ENCODE measurements at regions not wholly inside any gene's neighbourhood (a gene's known extent, or its start where the extent isn't known, plus 50 kb on each side); places are given as distances from the start of the nearest gene placed in this dataset.
A peak's percentile ranks its signal among the peaks of the same experiment; 100 is the strongest.

GRCh38 chr12:91577586-91578539, 395.2 kb upstream of the DCN start:
- DNase-seq (ENCODE audit: low spot score) = peak; percentile 52

- DNase-seq (ENCODE audit: low spot score) = no peak
These were observed 393.8 kb upstream of the DCN start for GRCh38 chr12:91576432-91576831.

GRCh38 chr12:91575630-91576029, 393.0 kb upstream of the DCN start:
- DNase-seq (ENCODE audit: low spot score) = no peak

GRCh38 chr12:91574975-91575374, 392.4 kb upstream of the DCN start:
- DNase-seq (ENCODE audit: low spot score) = no peak

GRCh38 chr12:91574391-91574790, 391.8 kb upstream of the DCN start:
- DNase-seq (ENCODE audit: low spot score) = no peak

- DNase-seq (ENCODE audit: low spot score) = no peak
These were observed 390.3 kb upstream of the DCN start for GRCh38 chr12:91572869-91573268.

- no peak for DNase-seq (ENCODE audit: low spot score)
These were observed 384.5 kb upstream of the DCN start for GRCh38 chr12:91567100-91567485.

GRCh38 chr12:91566328-91567099, 383.9 kb upstream of the DCN start:
- DNase-seq (ENCODE audit: low spot score) = no peak

- DNase-seq (ENCODE audit: low spot score) = no peak
These were observed 383.2 kb upstream of the DCN start for GRCh38 chr12:91565846-91566245.

GRCh38 chr12:91565246-91565645, 382.6 kb upstream of the DCN start:
- DNase-seq (ENCODE audit: low spot score) = no peak

- no peak for DNase-seq (ENCODE audit: low spot score)
These were observed 380.6 kb upstream of the DCN start for GRCh38 chr12:91563011-91563765.

- DNase-seq (ENCODE audit: low spot score) = peak; percentile 47
These were observed 379.9 kb upstream of the DCN start for GRCh38 chr12:91562476-91562875.

- DNase-seq (ENCODE audit: low spot score) = no peak
These were observed 379.3 kb upstream of the DCN start for GRCh38 chr12:91561958-91562325.

GRCh38 chr12:91561301-91561957, 378.8 kb upstream of the DCN start:
- no peak for DNase-seq (ENCODE audit: low spot score)

- no peak for DNase-seq (ENCODE audit: low spot score)
These were observed 374.3 kb upstream of the DCN start for GRCh38 chr12:91556909-91557308.

GRCh38 chr12:91555436-91556415, 373.1 kb upstream of the DCN start:
- DNase-seq (ENCODE audit: low spot score) = no peak

- DNase-seq (ENCODE audit: low spot score) = no peak
These were observed 369.3 kb upstream of the DCN start for GRCh38 chr12:91551927-91552326.

- DNase-seq (ENCODE audit: low spot score) = no peak
These were observed 368.6 kb upstream of the DCN start for GRCh38 chr12:91551242-91551641.

GRCh38 chr12:91542666-91543065, 360.0 kb upstream of the DCN start:
- no peak for DNase-seq (ENCODE audit: low spot score)

- no peak for DNase-seq (ENCODE audit: low spot score)
These were observed 359.4 kb upstream of the DCN start for GRCh38 chr12:91542067-91542466.

GRCh38 chr12:91538418-91538817, 355.8 kb upstream of the DCN start:
- DNase-seq (ENCODE audit: low spot score) = no peak

All from CD4-positive, alpha-beta T cell treated with Interleukin-2 at 100 ng/mL for 4 hours (primary cell).